H9 (cell line): ENCODE measurements at regions not wholly inside any gene's neighbourhood (a gene's known extent, or its start where the extent isn't known, plus 50 kb on each side); places are given as distances from the start of the nearest gene placed in this dataset.

Experiments used
- DNase-seq: peaks from one replicate; pipeline ENCODE4 v3.0.0-alpha.2; 2017
- H2AFZ ChIP-seq: one replicate; pipeline ENCODE4 v1.6.1; 2013; ENCODE audit warnings: mild to moderate bottlenecking, low read length, control low read depth, moderate library complexity
- H2AK5ac ChIP-seq: 2 replicates; pipeline ENCODE4 v1.6.1; 2013; ENCODE audit warnings: low read length, control low read depth, mixed read lengths; ENCODE audit not compliant: insufficient read length
- H2BK120ac ChIP-seq: one replicate; pipeline ENCODE4 v1.6.1; 2013; ENCODE audit warnings: low read depth, mild to moderate bottlenecking, low read length, control low read depth, inconsistent platforms; ENCODE audit not compliant: poor library complexity, severe bottlenecking
- H2BK12ac ChIP-seq: 2 replicates; pipeline ENCODE4 v1.6.1; 2013; ENCODE audit warnings: low read length, control low read depth, mixed read lengths, low read depth; ENCODE audit not compliant: insufficient read length
- H2BK15ac ChIP-seq: 2 replicates; pipeline ENCODE4 v1.6.1; 2013; ENCODE audit warnings: low read depth, low read length, control low read depth
- H2BK20ac ChIP-seq: one replicate; pipeline ENCODE4 v1.6.1; 2013; ENCODE audit warnings: low read depth, mild to moderate bottlenecking, low read length, control low read depth, inconsistent platforms; ENCODE audit not compliant: poor library complexity, severe bottlenecking
- H2BK5ac ChIP-seq: 2 replicates; pipeline ENCODE4 v1.6.1; 2013; ENCODE audit warnings: low read length, control low read depth, mixed read lengths; ENCODE audit not compliant: insufficient read length
- H3K14ac ChIP-seq: 2 replicates; pipeline ENCODE4 v1.6.1; 2013; ENCODE audit warnings: low read length, control low read depth; ENCODE audit not compliant: insufficient read depth
- H3K18ac ChIP-seq: 2 replicates; pipeline ENCODE4 v1.6.1; 2013; ENCODE audit warnings: low read depth, mild to moderate bottlenecking, mixed read lengths, low read length, control low read depth; ENCODE audit not compliant: insufficient read length
- H3K23ac ChIP-seq: 2 replicates; pipeline ENCODE4 v1.6.1; 2013; ENCODE audit warnings: low read length, control low read depth, mixed read lengths, low read depth; ENCODE audit not compliant: insufficient read length
- H3K23me2 ChIP-seq: 2 replicates; pipeline ENCODE4 v1.6.1; 2013; ENCODE audit warnings: low read depth, mild to moderate bottlenecking, mixed read lengths, low read length, control low read depth; ENCODE audit not compliant: insufficient read length, poor library complexity, severe bottlenecking
- H3K27ac ChIP-seq: 2 replicates; pipeline ENCODE4 v1.5.1; 2013; ENCODE audit warnings: low read length, control low read depth, mixed read lengths, low read depth; ENCODE audit not compliant: insufficient read length
- H3K27me3 ChIP-seq: 2 replicates; pipeline ENCODE4 v1.6.1; 2013; ENCODE audit warnings: low read length, control low read depth, inconsistent platforms; ENCODE audit not compliant: insufficient read depth
- H3K4ac ChIP-seq: 2 replicates; pipeline ENCODE4 v1.6.1; 2013; ENCODE audit warnings: low read depth, mild to moderate bottlenecking, control low read depth, inconsistent platforms, low read length, moderate library complexity
- H3K4me1 ChIP-seq: 2 replicates; pipeline ENCODE4 v1.6.1; 2013; ENCODE audit warnings: low read length, control low read depth, inconsistent platforms; ENCODE audit not compliant: insufficient read depth
- H3K4me2 ChIP-seq: 2 replicates; pipeline ENCODE4 v1.6.1; 2013; ENCODE audit warnings: low read length, control low read depth, mixed read lengths; ENCODE audit not compliant: insufficient read length, insufficient read depth
- H3K56ac ChIP-seq: 2 replicates; pipeline ENCODE4 v1.6.1; 2013; ENCODE audit warnings: low read depth, mild to moderate bottlenecking, mixed read lengths, low read length, control low read depth; ENCODE audit not compliant: insufficient read length
- H3K79me1 ChIP-seq: 2 replicates; pipeline ENCODE4 v1.6.1; 2013; ENCODE audit warnings: low read depth, mild to moderate bottlenecking, moderate library complexity, low read length, control low read depth, inconsistent platforms; ENCODE audit not compliant: insufficient read depth, poor library complexity, severe bottlenecking
- H3K79me2 ChIP-seq: 2 replicates; pipeline ENCODE4 v1.6.1; 2013; ENCODE audit warnings: low read length, control low read depth, inconsistent platforms; ENCODE audit not compliant: insufficient read depth
- H3K9ac ChIP-seq: 2 replicates; pipeline ENCODE4 v1.6.1; 2013; ENCODE audit warnings: low read length, control low read depth, mixed read lengths; ENCODE audit not compliant: insufficient read length; ENCODE audit errors: extremely low read depth
- H3K9me3 ChIP-seq: one replicate; pipeline ENCODE4 v1.6.1; 2013; ENCODE audit warnings: low read depth, low read length, inconsistent platforms; ENCODE audit not compliant: control insufficient read depth
- H3T11ph ChIP-seq: one replicate; pipeline ENCODE4 v1.6.1; 2013; ENCODE audit warnings: mild to moderate bottlenecking, low read length, control low read depth, inconsistent platforms
- H4K20me1 ChIP-seq: one replicate; pipeline ENCODE4 v1.6.1; 2013; ENCODE audit not compliant: control insufficient read depth, insufficient read length, insufficient read depth
- H4K5ac ChIP-seq: 2 replicates; pipeline ENCODE4 v1.6.1; 2013; ENCODE audit warnings: low read depth, mild to moderate bottlenecking, mixed read lengths, low read length, control low read depth; ENCODE audit not compliant: insufficient read length
- H4K8ac ChIP-seq: replicated peaks from 2 replicates; pipeline ENCODE4 v1.6.1; 2013; ENCODE audit warnings: low read length, control low read depth, mixed read lengths, low read depth; ENCODE audit not compliant: insufficient read length
- H4K91ac ChIP-seq: 2 replicates; pipeline ENCODE4 v1.6.1; 2013; ENCODE audit warnings: low read depth, mild to moderate bottlenecking, moderate library complexity, mixed read lengths, low read length, control low read depth; ENCODE audit not compliant: insufficient read length
- H3K27ac Mint-ChIP-seq, 3 experiments: 2 replicates in 2 of 3; 3 replicates in 1 of 3; pipeline ENCODE4 v1.8.0; 2020 to 2021; ENCODE audit warnings: mixed read lengths in 3 of 3, mild to moderate bottlenecking in 1 of 3, moderate library complexity in 1 of 3
- H3K27me3 Mint-ChIP-seq: 2 replicates; pipeline ENCODE4 v1.8.0; 2021; ENCODE audit warnings: low read depth, mild to moderate bottlenecking, moderate library complexity, mixed read lengths
- H3K36me3 Mint-ChIP-seq, 3 experiments: 2 replicates in 2 of 3; 3 replicates in 1 of 3; pipeline ENCODE4 v1.8.0; 2020 to 2021; ENCODE audit warnings: low read depth in 3 of 3, mixed read lengths in 3 of 3; ENCODE audit not compliant: insufficient read depth in 1 of 3
- H3K4me1 Mint-ChIP-seq, 2 experiments: 2 replicates each; pipeline ENCODE4 v1.8.0; 2020; ENCODE audit warnings: mixed read lengths in 2 of 2
- H3K4me3 Mint-ChIP-seq, 2 experiments: 2 replicates in 1 of 2; 3 replicates in 1 of 2; pipeline ENCODE4 v1.8.0; 2020 to 2021; ENCODE audit warnings: mild to moderate bottlenecking in 2 of 2, mixed read lengths in 2 of 2, moderate library complexity in 1 of 2
- H3K9me3 Mint-ChIP-seq, 2 experiments: 2 replicates in 1 of 2; 3 replicates in 1 of 2; pipeline ENCODE4 v1.8.0; 2020; ENCODE audit warnings: mild to moderate bottlenecking in 2 of 2, mixed read lengths in 2 of 2, moderate library complexity in 1 of 2
- WGBS: extraction: QIAGEN DNeasy Blood & Tissue Kit; methylation state at CpG from one replicate; pipeline ENCODE4 v1.1.7; 2013; ENCODE audit warnings: missing lambda C conversion rate, low lambda C conversion rate, mixed read lengths; ENCODE audit not compliant: insufficient read length; ENCODE audit errors: extremely low coverage; 5-methylcytosine and 5-hydroxymethylcytosine counted together
- TF ChIP-seq, protein P1 (sequence below): fragments of 200-600 bp; sonication (generic); conservative IDR thresholded peaks from 3 replicates; pipeline ENCODE4 v1.8.0; 2021; ENCODE audit warnings: antibody characterized with exemption, mild to moderate bottlenecking

DNA sequence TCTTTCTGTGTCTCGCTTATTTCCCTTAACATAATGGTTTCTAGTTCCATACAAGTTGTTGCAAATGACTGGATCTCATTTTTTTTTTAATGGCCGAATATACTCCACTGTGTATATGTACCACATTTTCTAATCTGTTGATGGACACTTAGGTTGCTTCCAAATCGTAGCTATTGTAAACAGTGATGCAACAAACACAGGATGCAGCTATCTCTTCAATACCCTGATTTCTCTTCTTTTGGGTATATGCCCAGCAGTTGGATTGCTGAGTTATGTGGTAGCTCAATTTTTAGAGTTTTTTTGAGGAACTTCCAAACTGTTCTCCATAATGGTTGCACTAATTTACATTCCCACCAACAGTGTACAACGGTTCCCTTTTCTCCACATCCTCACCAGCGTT, 100.4 kb upstream of the CHORDC1 start:
- Histone ChIP-seq H2BK5ac (no peak overlapping the region), H2BK120ac (no peak overlapping the region), H3K56ac (no peak overlapping the region), H4K20me1 (no peaks in the 10 kb centered on the region), H2AK5ac (no peak overlapping the region), H3K23ac (no peak overlapping the region), H4K8ac (no peak overlapping the region), H3K14ac (no peak overlapping the region), H2BK20ac (no peak overlapping the region), H2AFZ (no peak overlapping the region), H3K27ac (no peak overlapping the region), H3K27me3 (no peaks in the 10 kb centered on the region), H3K4me2 (no peak overlapping the region), H3K23me2 (no peaks in the 10 kb centered on the region), H3K9me3 (no peaks in the 10 kb centered on the region), H3K4me1 (no peaks in the 10 kb centered on the region), H3K79me2 (no peaks in the 10 kb centered on the region), H3K79me1 (no peaks in the 10 kb centered on the region), H3T11ph (no peak overlapping the region), H3K4ac (no peak overlapping the region), H3K18ac (no peak overlapping the region), H4K91ac (no peak overlapping the region), H3K9ac (no peak overlapping the region), H4K5ac (no peak overlapping the region), H2BK12ac (no peak overlapping the region), H2BK15ac (no peak overlapping the region)
- Mint-ChIP-seq H3K4me1 (peaks cover 11 to 14% of the 10 kb centered on the region in 2 experiments), H3K27me3 (no peaks in the 10 kb centered on the region), H3K27ac (no peak overlapping the region), H3K36me3 (peaks cover 0 to 6% (median 0%) of the 10 kb centered on the region in 3 experiments; a peak in 1 of 7 replicates), H3K4me3 (no peak overlapping the region), H3K9me3 (peaks cover 6 to 11% of the 10 kb centered on the region in 2 experiments)
- no peak for DNase-seq
- no CpG with 5 or more reads among the region's 5 CpGs for WGBS
- TF ChIP-seq, protein P1, sequence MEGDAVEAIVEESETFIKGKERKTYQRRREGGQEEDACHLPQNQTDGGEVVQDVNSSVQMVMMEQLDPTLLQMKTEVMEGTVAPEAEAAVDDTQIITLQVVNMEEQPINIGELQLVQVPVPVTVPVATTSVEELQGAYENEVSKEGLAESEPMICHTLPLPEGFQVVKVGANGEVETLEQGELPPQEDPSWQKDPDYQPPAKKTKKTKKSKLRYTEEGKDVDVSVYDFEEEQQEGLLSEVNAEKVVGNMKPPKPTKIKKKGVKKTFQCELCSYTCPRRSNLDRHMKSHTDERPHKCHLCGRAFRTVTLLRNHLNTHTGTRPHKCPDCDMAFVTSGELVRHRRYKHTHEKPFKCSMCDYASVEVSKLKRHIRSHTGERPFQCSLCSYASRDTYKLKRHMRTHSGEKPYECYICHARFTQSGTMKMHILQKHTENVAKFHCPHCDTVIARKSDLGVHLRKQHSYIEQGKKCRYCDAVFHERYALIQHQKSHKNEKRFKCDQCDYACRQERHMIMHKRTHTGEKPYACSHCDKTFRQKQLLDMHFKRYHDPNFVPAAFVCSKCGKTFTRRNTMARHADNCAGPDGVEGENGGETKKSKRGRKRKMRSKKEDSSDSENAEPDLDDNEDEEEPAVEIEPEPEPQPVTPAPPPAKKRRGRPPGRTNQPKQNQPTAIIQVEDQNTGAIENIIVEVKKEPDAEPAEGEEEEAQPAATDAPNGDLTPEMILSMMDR: no peak
